WTC11 (cell line): ENCODE measurements at regions not wholly inside any gene's neighbourhood (a gene's known extent, or its start where the extent isn't known, plus 50 kb on each side); places are given as distances from the start of the nearest gene placed in this dataset.

Experiments used
- ATAC-seq: fragments of 200-7000 bp; cut with Tn5 transposase; 2 replicates; pipeline ENCODE4 v1.10.0; 2021; ENCODE audit warnings: mild to moderate bottlenecking, moderate library complexity
- CTCF ChIA-PET: fragments of 300-600 bp; sonication (Branson Sonifier 250); formaldehyde crosslinking; loops from one replicate; lab custom pipeline; 2021; ENCODE audit warnings: antibody characterized with exemption; lab: Charles Lee
- POLR2A ChIA-PET: fragments of 350-600 bp; sonication (Branson Sonifier 250); formaldehyde crosslinking; loops from one replicate; lab custom pipeline; 2021; ENCODE audit warnings: antibody characterized with exemption; lab: Charles Lee
- DNase-seq: peaks from one replicate; pipeline ENCODE4 v3.0.0; 2021; ENCODE audit warnings: low spot score
- H3K27ac Mint-ChIP-seq: 2 replicates; pipeline ENCODE4 v1.8.0; 2021; ENCODE audit warnings: mixed read lengths
- H3K27me3 Mint-ChIP-seq: 2 replicates; pipeline ENCODE4 v1.8.0; 2021; ENCODE audit warnings: low read depth, mild to moderate bottlenecking, moderate library complexity, mixed read lengths
- H3K36me3 Mint-ChIP-seq: 2 replicates; pipeline ENCODE4 v1.8.0; 2021; ENCODE audit warnings: mixed read lengths
- H3K4me1 Mint-ChIP-seq: 2 replicates; pipeline ENCODE4 v1.8.0; 2022; ENCODE audit warnings: mixed read lengths
- H3K4me3 Mint-ChIP-seq: 2 replicates; pipeline ENCODE4 v1.8.0; 2021; ENCODE audit warnings: mild to moderate bottlenecking, moderate library complexity, mixed read lengths
- H3K9me3 Mint-ChIP-seq: 2 replicates; pipeline ENCODE4 v1.8.0; 2021; ENCODE audit warnings: mixed read lengths
- AR ChIP-seq: fragments of 250-450 bp; sonication (Bioruptor Pico); IDR thresholded peaks from 2 replicates; pipeline ENCODE4 v1.9.0; 2021; ENCODE audit warnings: mild to moderate bottlenecking
- EMX1 ChIP-seq: fragments of 250-450 bp; sonication (Bioruptor Pico); IDR thresholded peaks from 2 replicates; pipeline ENCODE4 v1.8.0; 2021; ENCODE audit warnings: mild to moderate bottlenecking
- FOXP1 ChIP-seq: sonication (generic); formaldehyde crosslinking; IDR thresholded peaks from 2 replicates; pipeline ENCODE4 v1.8.0; 2022; ENCODE audit warnings: missing genetic modification reagents, mild to moderate bottlenecking, moderate library complexity, borderline replicate concordance
- IRF2 ChIP-seq: sonication (generic); formaldehyde crosslinking; IDR thresholded peaks from 2 replicates; pipeline ENCODE4 v1.8.0; 2022; ENCODE audit warnings: low read depth, missing genetic modification reagents, borderline replicate concordance
- JUN ChIP-seq: sonication (generic); formaldehyde crosslinking; IDR thresholded peaks from 2 replicates; pipeline ENCODE4 v1.8.0; 2023; ENCODE audit warnings: mild to moderate bottlenecking, missing genetic modification reagents
- MYBL2 ChIP-seq: sonication (generic); formaldehyde crosslinking; IDR thresholded peaks from 2 replicates; pipeline ENCODE4 v1.8.1; 2023; ENCODE audit warnings: mild to moderate bottlenecking, moderate library complexity, missing genetic modification reagents
- NFATC4 ChIP-seq: fragments of 250-450 bp; sonication (Bioruptor Pico); IDR thresholded peaks from 2 replicates; pipeline ENCODE4 v1.9.0; 2021; ENCODE audit warnings: mild to moderate bottlenecking
- NFYB ChIP-seq: sonication (generic); formaldehyde crosslinking; conservative IDR thresholded peaks from 2 replicates; pipeline ENCODE4 v1.8.0; 2022; ENCODE audit warnings: low read depth, missing genetic modification reagents
- NR1H2 ChIP-seq: sonication (generic); formaldehyde crosslinking; IDR thresholded peaks from 2 replicates; pipeline ENCODE4 v1.9.0; 2021; ENCODE audit warnings: mild to moderate bottlenecking, moderate library complexity, missing genetic modification reagents
- TEAD4 ChIP-seq: sonication (generic); formaldehyde crosslinking; IDR thresholded peaks from 2 replicates; pipeline ENCODE4 v1.8.0; 2022; ENCODE audit warnings: mild to moderate bottlenecking, missing genetic modification reagents
- USF1 ChIP-seq: sonication (generic); formaldehyde crosslinking; IDR thresholded peaks from 2 replicates; pipeline ENCODE4 v1.8.0; 2022; ENCODE audit warnings: mild to moderate bottlenecking, missing genetic modification reagents
- ZBTB21 ChIP-seq: sonication (generic); formaldehyde crosslinking; IDR thresholded peaks from 2 replicates; pipeline ENCODE4 v1.8.1; 2023; ENCODE audit warnings: mild to moderate bottlenecking, missing genetic modification reagents, borderline replicate concordance
- ZNF219 ChIP-seq: sonication (generic); formaldehyde crosslinking; IDR thresholded peaks from 2 replicates; pipeline ENCODE4 v1.8.0; 2023; ENCODE audit warnings: missing genetic modification reagents, mild to moderate bottlenecking, borderline replicate concordance
- ZNF263 ChIP-seq: sonication (generic); formaldehyde crosslinking; IDR thresholded peaks from 2 replicates; pipeline ENCODE4 v1.8.1; 2022; ENCODE audit warnings: low read depth, mild to moderate bottlenecking, moderate library complexity, missing genetic modification reagents
- ZNF416 ChIP-seq: fragments of 250-450 bp; sonication (Bioruptor Pico); IDR thresholded peaks from 2 replicates; pipeline ENCODE4 v1.9.0; 2021; ENCODE audit warnings: mild to moderate bottlenecking, inconsistent platforms
- ZNF425 ChIP-seq: fragments of 250-450 bp; sonication (Bioruptor Pico); conservative IDR thresholded peaks from 2 replicates; pipeline ENCODE4 v1.9.0; 2021; ENCODE audit warnings: mild to moderate bottlenecking
- TF ChIP-seq, protein P1 (sequence below): sonication (generic); formaldehyde crosslinking; IDR thresholded peaks from 2 replicates; pipeline ENCODE4 v1.8.0; 2022; ENCODE audit warnings: missing genetic modification reagents
- TF ChIP-seq, protein P2 (sequence below): fragments of 250-450 bp; sonication (Bioruptor Pico); IDR thresholded peaks from 2 replicates; pipeline ENCODE4 v1.9.0; 2021; ENCODE audit warnings: mild to moderate bottlenecking
- TF ChIP-seq, protein P3 (sequence below): sonication (generic); formaldehyde crosslinking; IDR thresholded peaks from 2 replicates; pipeline ENCODE4 v1.8.1; 2023; ENCODE audit warnings: mild to moderate bottlenecking, missing genetic modification reagents, moderate library complexity
- TF ChIP-seq, protein P4 (sequence below): sonication (generic); formaldehyde crosslinking; IDR thresholded peaks from 2 replicates; pipeline ENCODE4 v1.8.0; 2023; ENCODE audit warnings: mild to moderate bottlenecking, missing genetic modification reagents

DNA sequence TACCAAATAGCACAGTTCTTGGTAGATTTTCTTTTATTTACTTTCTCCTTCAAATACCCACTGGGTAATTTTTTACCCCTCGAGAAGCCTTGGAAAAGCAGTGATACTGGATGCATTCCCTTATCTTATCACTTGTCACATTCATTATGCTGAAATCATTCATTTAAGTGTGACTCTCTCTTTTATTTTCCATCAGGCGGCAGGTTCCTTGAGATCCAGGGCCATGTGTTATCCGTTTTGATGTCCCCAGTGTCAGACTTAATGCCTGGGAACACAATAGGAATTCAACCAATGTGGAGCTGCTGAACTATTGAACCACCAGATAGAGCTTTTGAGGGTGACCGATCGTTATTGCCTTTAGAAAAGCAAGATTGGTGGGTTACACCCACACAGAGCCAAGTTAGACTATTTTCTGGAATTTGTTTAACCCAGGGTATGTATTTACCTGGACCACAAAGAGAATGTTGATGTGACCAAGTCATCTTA lies 51.5 kb upstream of the ATP5PO start (continued):
- TF ChIP-seq, protein P1, sequence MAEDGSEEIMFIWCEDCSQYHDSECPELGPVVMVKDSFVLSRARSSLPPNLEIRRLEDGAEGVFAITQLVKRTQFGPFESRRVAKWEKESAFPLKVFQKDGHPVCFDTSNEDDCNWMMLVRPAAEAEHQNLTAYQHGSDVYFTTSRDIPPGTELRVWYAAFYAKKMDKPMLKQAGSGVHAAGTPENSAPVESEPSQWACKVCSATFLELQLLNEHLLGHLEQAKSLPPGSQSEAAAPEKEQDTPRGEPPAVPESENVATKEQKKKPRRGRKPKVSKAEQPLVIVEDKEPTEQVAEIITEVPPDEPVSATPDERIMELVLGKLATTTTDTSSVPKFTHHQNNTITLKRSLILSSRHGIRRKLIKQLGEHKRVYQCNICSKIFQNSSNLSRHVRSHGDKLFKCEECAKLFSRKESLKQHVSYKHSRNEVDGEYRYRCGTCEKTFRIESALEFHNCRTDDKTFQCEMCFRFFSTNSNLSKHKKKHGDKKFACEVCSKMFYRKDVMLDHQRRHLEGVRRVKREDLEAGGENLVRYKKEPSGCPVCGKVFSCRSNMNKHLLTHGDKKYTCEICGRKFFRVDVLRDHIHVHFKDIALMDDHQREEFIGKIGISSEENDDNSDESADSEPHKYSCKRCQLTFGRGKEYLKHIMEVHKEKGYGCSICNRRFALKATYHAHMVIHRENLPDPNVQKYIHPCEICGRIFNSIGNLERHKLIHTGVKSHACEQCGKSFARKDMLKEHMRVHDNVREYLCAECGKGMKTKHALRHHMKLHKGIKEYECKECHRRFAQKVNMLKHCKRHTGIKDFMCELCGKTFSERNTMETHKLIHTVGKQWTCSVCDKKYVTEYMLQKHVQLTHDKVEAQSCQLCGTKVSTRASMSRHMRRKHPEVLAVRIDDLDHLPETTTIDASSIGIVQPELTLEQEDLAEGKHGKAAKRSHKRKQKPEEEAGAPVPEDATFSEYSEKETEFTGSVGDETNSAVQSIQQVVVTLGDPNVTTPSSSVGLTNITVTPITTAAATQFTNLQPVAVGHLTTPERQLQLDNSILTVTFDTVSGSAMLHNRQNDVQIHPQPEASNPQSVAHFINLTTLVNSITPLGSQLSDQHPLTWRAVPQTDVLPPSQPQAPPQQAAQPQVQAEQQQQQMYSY (CRISPR knock-in tag), result no peak
- TF ChIP-seq, protein P2, sequence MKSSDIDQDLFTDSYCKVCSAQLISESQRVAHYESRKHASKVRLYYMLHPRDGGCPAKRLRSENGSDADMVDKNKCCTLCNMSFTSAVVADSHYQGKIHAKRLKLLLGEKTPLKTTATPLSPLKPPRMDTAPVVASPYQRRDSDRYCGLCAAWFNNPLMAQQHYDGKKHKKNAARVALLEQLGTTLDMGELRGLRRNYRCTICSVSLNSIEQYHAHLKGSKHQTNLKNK (CRISPR knock-in tag), result no peak
- TF ChIP-seq NR1H2 (CRISPR knock-in tag) (no peak), FOXP1 (CRISPR knock-in tag) (no peak), ZBTB21 (CRISPR knock-in tag) (no peak), JUN (CRISPR knock-in tag) (no peak)
- TF ChIP-seq, protein P3, sequence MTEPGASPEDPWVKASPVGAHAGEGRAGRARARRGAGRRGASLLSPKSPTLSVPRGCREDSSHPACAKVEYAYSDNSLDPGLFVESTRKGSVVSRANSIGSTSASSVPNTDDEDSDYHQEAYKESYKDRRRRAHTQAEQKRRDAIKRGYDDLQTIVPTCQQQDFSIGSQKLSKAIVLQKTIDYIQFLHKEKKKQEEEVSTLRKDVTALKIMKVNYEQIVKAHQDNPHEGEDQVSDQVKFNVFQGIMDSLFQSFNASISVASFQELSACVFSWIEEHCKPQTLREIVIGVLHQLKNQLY (CRISPR knock-in tag), result no peak
- TF ChIP-seq, protein P4, sequence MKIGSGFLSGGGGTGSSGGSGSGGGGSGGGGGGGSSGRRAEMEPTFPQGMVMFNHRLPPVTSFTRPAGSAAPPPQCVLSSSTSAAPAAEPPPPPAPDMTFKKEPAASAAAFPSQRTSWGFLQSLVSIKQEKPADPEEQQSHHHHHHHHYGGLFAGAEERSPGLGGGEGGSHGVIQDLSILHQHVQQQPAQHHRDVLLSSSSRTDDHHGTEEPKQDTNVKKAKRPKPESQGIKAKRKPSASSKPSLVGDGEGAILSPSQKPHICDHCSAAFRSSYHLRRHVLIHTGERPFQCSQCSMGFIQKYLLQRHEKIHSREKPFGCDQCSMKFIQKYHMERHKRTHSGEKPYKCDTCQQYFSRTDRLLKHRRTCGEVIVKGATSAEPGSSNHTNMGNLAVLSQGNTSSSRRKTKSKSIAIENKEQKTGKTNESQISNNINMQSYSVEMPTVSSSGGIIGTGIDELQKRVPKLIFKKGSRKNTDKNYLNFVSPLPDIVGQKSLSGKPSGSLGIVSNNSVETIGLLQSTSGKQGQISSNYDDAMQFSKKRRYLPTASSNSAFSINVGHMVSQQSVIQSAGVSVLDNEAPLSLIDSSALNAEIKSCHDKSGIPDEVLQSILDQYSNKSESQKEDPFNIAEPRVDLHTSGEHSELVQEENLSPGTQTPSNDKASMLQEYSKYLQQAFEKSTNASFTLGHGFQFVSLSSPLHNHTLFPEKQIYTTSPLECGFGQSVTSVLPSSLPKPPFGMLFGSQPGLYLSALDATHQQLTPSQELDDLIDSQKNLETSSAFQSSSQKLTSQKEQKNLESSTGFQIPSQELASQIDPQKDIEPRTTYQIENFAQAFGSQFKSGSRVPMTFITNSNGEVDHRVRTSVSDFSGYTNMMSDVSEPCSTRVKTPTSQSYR (CRISPR knock-in tag), result no peak

DNA sequence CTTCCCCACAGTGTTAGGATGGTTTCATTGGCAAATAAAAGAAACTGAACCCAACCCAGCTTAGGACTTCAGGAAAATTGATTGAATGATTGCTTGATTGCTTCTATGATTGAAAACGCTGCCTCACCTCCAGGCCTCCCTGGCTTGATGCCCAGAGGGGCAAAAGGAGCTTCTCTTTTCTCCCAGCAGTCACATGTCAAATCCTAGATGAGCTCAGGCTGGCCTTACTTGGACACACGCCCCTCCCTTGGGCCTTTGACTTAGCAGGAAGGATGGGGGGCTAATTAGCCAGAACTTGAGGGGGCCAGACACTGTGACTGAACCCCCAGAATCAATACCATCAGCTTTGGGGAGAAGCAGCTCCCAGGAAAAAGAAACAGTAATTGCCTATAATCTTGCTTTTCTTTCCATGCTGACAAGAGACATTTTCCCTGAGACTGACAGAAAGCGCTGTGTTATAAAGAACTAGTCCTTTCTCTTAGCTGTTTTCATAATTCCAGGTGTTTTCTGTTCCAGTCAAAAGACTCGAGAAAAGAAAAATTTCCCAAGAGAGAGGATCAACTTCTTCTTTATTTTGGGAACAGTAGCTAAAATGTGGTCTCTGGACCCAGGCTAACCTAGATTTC lies 50.8 kb upstream of the ATP5PO start:
- ATAC-seq, result no peak
- peaks cover 11% of the 10 kb centered on the region for H3K36me3 Mint-ChIP-seq
- TF ChIP-seq IRF2 (CRISPR knock-in tag) (no peak), ZNF219 (CRISPR knock-in tag) (no peak), AR (CRISPR knock-in tag) (no peak), ZNF425 (CRISPR knock-in tag) (no peak), ZNF263 (no peak), TEAD4 (CRISPR knock-in tag) (no peak), ZNF416 (CRISPR knock-in tag) (no peak), USF1 (CRISPR knock-in tag) (no peak), NFYB (CRISPR knock-in tag) (no peak), EMX1 (CRISPR knock-in tag) (no peak), MYBL2 (no peak), NFATC4 (CRISPR knock-in tag) (no peak)
- H3K27me3 Mint-ChIP-seq, result no peaks in the 10 kb centered on the region
- H3K27ac Mint-ChIP-seq, result no peak overlapping the region; the same call in 1 of the 2 replicates
- H3K4me1 Mint-ChIP-seq, result peaks cover 17% of the 10 kb centered on the region
- DNase-seq, result no peak
- peaks cover 9% of the 10 kb centered on the region for H3K9me3 Mint-ChIP-seq
- ChIA-PET POLR2A (no interaction called here), CTCF (interaction anchor here (1.0 kb wide), 1 partner anchor 43 kb away, joined by 3 read pairs; no protein-coding TSS in a partner anchor)
- no peak overlapping the region for H3K4me3 Mint-ChIP-seq
